ENCODE measurements at regions not wholly inside any gene's neighbourhood (a gene's known extent, or its start where the extent isn't known, plus 50 kb on each side); places are given as distances from the start of the nearest gene placed in this dataset.

GRCh38 chr1:221965252-221965651 is 223.4 kb upstream of the DUSP10 start (continued):
- TF ChIP-seq SIN3A (conservative IDR thresholded peaks at IDR 0.05 in 1 of 2, IDR thresholded peaks at IDR 0.05 in 1 of 2; ENCODE audit: low read depth in 1 of 2, low read length in 2 of 2) = no peak

All from H1 (cell line).